ENCODE measurements at regions not wholly inside any gene's neighbourhood (a gene's known extent, or its start where the extent isn't known, plus 50 kb on each side); places are given as distances from the start of the nearest gene placed in this dataset.

GRCh38 chr2:38446906-38447561 lies 70.0 kb upstream of the ATL2 start:
- Histone ChIP-seq H3K4me1 (peaks cover 16 to 49% (median 46%) of the 10 kb centered on the region in 4 donors), H3K36me3 (no peaks in the 10 kb centered on the region), H3K27me3 (no peaks in the 10 kb centered on the region), H3K9me3 (no peaks in the 10 kb centered on the region), H3K27ac (replicated peaks in 1 of 4) (peak overlapping the region; percentile 48 to 67 (median 61)), H3K4me3 (no peak overlapping the region)
- WGBS, result 48% methylated on average over 7 of the region's 7 CpGs
- TF ChIP-seq POLR2A (IDR thresholded peaks at IDR 0.05; ENCODE audit: low read depth) (no peak), EP300 (IDR thresholded peaks at IDR 0.05) (no peak), POLR2AphosphoS5 (IDR thresholded peaks at IDR 0.05) (no peak), CTCF (IDR thresholded peaks at IDR 0.05) (peak in 1 of 3 experiments; percentile 2)
- intact Hi-C loops (cut with DNase I), result no loop called here
- DNase-seq (ENCODE audit: extremely low spot score), result no peak

- Histone ChIP-seq H3K9me3 (no peaks in the 10 kb centered on the region), H3K36me3 (no peaks in the 10 kb centered on the region), H3K27me3 (no peaks in the 10 kb centered on the region), H3K27ac (replicated peaks in 1 of 4) (peak overlapping the region; percentile 48 to 67 (median 61)), H3K4me3 (no peak overlapping the region), H3K4me1 (peaks cover 17 to 55% (median 52%) of the 10 kb centered on the region in 4 donors)
- intact Hi-C loops (cut with DNase I), result no loop called here
- 43% methylated on average over 7 of the region's 7 CpGs for WGBS
- TF ChIP-seq CTCF (IDR thresholded peaks at IDR 0.05), result peak in 2 of 3 experiments; percentile 12 to 38
- no peak for TF ChIP-seq POLR2A (IDR thresholded peaks at IDR 0.05; ENCODE audit: low read depth)
- TF ChIP-seq POLR2AphosphoS5 (IDR thresholded peaks at IDR 0.05), result no peak
- TF ChIP-seq EP300 (IDR thresholded peaks at IDR 0.05), result no peak
- no peak for DNase-seq (ENCODE audit: extremely low spot score)
Measured at GRCh38 chr2:38446418-38446817, 69.3 kb upstream of the ATL2 start.

GRCh38 chr2:38444247-38444646 lies 67.2 kb upstream of the ATL2 start:
- no peak for TF ChIP-seq CTCF (IDR thresholded peaks at IDR 0.05)
- no peak for TF ChIP-seq EP300 (IDR thresholded peaks at IDR 0.05)
- TF ChIP-seq POLR2A (IDR thresholded peaks at IDR 0.05; ENCODE audit: low read depth), result no peak
- TF ChIP-seq POLR2AphosphoS5 (IDR thresholded peaks at IDR 0.05), result no peak
- 62% methylated on average over 2 of the region's 2 CpGs for WGBS
- H3K4me3 ChIP-seq, result no peak overlapping the region
- intact Hi-C loops (cut with DNase I), result no loop called here
- no peaks in the 10 kb centered on the region for H3K36me3 ChIP-seq
- H3K9me3 ChIP-seq, result no peaks in the 10 kb centered on the region
- DNase-seq (ENCODE audit: extremely low spot score), result no peak
- H3K27ac ChIP-seq (replicated peaks in 1 of 4), result peak overlapping the region; percentile 66 to 74 (median 72)
- H3K4me1 ChIP-seq, result peaks cover 17 to 75% (median 63%) of the 10 kb centered on the region in 4 donors
- H3K27me3 ChIP-seq, result no peaks in the 10 kb centered on the region

GRCh38 chr2:38442643-38443541 lies 65.8 kb upstream of the ATL2 start:
- intact Hi-C loops (cut with DNase I), result no loop called here
- TF ChIP-seq POLR2A (IDR thresholded peaks at IDR 0.05; ENCODE audit: low read depth), result no peak
- peak; percentile 32 to 50 for TF ChIP-seq POLR2AphosphoS5 (IDR thresholded peaks at IDR 0.05)
- no peak for DNase-seq (ENCODE audit: extremely low spot score)

GRCh38 chr2:38441346-38441745 lies 64.3 kb upstream of the ATL2 start:
- Histone ChIP-seq H3K4me3 (no peak overlapping the region), H3K27me3 (no peaks in the 10 kb centered on the region), H3K36me3 (no peaks in the 10 kb centered on the region), H3K9me3 (no peaks in the 10 kb centered on the region), H3K27ac (replicated peaks in 1 of 4) (peak overlapping the region; percentile 1 to 74 (median 72)), H3K4me1 (peaks cover 17 to 70% (median 53%) of the 10 kb centered on the region in 4 donors)
- intact Hi-C loops (cut with DNase I), result no loop called here
- 84% methylated on average over 7 of the region's 7 CpGs for WGBS
- TF ChIP-seq POLR2AphosphoS5 (IDR thresholded peaks at IDR 0.05), result no peak
- no peak for TF ChIP-seq POLR2A (IDR thresholded peaks at IDR 0.05; ENCODE audit: low read depth)
- TF ChIP-seq CTCF (IDR thresholded peaks at IDR 0.05), result no peak
- TF ChIP-seq EP300 (IDR thresholded peaks at IDR 0.05), result no peak
- DNase-seq (ENCODE audit: extremely low spot score), result no peak

More at GRCh38 chr2:38442643-38443541, 65.8 kb upstream of the ATL2 start:
- H3K9me3 ChIP-seq, result no peaks in the 10 kb centered on the region
- H3K27ac ChIP-seq (replicated peaks in 1 of 4), result peak overlapping the region; percentile 66 to 74 (median 72)
- 20% methylated on average over 8 of the region's 8 CpGs for WGBS
- H3K4me1 ChIP-seq, result peaks cover 17 to 85% (median 67%) of the 10 kb centered on the region in 4 donors
- no peaks in the 10 kb centered on the region for H3K36me3 ChIP-seq
- H3K4me3 ChIP-seq, result peak overlapping the region in 1 of 4 donors; percentile 1
- H3K27me3 ChIP-seq, result no peaks in the 10 kb centered on the region
